HG03025 (cell line): ENCODE measurements at regions not wholly inside any gene's neighbourhood (a gene's known extent, or its start where the extent isn't known, plus 50 kb on each side); places are given as distances from the start of the nearest gene placed in this dataset.
"Not testable (repeated sequence)": the region's sequence is repeated elsewhere in the genome, so short reads cannot be mapped to it uniquely, and the experiment has no call there.

Experiments
- ATAC-seq: cut with Tn5 transposase; IDR thresholded peaks from one replicate; pipeline ENCODE4 v1.9.1; 2021; ENCODE audit warnings: mild to moderate bottlenecking, moderate library complexity; ENCODE audit not compliant: unreplicated experiment, low FRiP score

DNA sequence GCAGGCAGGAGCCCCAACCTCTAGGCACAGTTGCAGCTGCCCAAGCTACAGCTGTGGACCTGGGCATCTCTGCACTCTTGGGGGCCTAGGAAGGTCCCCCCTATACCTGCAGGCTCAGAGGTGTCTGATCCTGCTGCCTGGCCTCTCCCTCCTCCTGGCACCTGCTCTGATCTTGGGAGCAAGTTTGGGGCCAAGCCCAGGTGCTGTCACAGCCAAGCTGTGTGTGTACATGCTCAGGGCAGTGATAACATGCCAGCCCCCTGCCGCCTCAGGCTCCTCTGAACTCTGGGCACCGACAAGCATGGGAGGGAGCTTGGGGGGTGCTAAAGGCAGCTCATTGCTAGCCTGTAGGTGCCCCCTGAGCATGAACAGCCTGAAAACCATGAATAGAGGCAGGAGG is 829.6 kb upstream of the VRK2 start:
- no peak for ATAC-seq

DNA sequence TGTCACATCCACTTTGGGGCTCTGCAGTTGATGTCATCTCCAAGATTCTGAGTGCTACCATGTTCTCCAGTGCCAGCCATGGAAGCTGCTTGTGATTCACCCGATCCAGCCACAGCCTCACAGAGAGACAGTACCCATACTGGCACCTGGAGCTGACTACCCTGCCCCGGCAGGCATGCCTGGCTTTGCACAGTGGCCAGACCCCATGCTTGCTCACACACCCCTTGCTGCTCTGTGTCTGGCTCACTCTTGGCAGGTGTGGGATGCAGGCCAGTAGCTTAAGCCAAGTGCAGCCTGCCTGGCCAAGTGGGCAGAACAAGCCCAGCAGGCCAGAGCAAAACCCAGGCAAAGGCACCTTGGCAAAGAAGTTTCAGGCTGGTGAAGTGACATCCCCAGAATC is 828.4 kb upstream of the VRK2 start:
- ATAC-seq, result no peak

DNA sequence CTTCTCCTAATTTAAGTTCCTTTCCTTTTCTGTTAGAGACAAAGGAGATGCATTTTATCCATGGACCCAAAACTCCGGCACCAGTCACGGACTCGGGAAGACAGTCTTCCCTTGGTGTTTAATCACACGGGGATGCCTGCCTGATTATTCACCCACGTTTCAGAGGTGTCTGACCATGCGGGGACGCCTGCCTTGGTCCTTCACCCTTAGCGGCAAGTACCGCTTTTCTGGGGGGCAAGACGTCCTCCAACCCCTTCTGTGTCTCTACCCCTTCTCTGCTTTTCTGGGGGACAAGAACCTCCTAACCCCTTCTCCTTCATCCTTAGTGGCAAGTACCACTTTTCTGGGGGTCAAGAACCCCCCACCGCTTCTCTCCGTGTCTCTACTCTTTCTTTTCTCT is 816.9 kb upstream of the VRK2 start:
- ATAC-seq, result not testable (repeated sequence)

DNA sequence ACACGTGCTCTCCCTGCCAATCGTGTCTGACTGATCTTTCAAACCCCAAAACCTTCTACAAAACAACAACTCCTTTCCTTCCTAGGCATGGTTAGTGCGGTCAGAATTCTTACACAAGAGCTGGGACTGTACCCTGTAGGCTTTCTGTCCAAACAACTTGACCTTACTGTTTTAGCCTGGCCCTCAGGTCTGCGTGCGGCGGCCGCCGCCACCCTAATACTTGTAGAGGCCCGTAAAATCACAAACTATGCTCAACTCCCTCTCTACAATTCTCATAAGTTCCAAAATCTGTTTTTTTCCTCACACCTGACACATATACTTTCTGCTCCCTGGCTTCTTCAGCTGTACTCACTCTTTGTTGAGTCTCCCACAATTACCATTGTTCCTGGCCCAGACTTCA is 814.3 kb upstream of the VRK2 start:
- ATAC-seq, result not testable (repeated sequence)

DNA sequence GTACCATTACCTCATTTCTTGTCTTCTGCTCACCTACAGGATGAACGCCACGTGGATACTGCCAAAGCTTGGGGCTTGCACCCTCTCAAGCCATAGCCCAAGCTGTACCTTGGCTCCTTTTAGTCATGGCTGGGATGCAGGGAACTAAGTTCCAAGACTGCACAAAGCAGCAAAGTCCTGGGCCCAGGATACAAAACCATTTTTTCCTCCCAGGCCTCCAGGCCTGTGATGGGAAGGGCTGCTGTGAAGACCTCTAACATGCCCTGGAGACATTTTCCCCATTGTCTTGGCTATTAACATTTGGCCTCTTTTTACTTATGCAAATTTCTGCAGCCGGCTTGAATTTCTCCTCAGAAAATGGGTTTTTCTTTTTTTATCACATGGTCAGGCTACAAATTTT is 795.1 kb upstream of the VRK2 start:
- ATAC-seq, result not testable (repeated sequence)

DNA sequence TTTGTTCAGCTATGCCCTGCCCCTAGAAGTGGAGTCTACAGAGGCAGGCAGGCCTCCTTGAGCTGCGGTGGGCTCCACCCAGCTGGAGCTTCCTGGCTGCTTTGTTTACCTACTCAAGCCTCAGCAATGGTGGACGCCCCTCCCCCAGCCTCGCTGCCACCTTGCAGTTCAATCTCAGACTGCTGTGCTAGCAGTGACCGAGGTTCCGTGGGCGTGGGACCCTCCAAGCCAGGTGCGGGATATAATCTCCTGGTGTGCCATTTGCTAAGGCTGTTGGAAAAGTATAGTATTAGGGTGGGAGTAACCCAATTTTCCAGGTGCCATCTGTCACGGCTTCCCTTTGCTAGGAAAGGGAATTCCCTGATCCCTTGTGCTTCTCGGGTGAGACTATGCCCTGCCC is 770.2 kb upstream of the VRK2 start:
- not testable (repeated sequence) for ATAC-seq

DNA sequence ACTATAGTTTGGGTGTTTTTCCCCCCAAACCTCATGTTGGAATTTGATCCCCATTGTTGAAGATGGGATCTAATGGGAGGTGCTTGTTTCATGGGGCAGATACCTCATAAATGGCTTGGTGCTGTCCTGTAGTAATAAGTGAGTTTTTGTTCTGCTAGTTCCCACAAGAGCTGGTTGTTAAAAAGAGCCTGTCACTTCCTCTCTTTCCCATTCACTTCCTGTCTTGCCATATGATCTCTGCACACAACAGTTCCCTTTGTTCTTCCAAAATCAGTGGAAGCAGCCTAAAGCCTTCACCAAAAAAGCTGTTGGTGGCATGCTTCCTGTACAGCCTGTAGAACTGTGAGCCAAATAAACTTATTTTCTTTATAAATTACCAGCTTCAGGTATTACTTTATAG is 768.2 kb upstream of the VRK2 start:
- no peak for ATAC-seq

DNA sequence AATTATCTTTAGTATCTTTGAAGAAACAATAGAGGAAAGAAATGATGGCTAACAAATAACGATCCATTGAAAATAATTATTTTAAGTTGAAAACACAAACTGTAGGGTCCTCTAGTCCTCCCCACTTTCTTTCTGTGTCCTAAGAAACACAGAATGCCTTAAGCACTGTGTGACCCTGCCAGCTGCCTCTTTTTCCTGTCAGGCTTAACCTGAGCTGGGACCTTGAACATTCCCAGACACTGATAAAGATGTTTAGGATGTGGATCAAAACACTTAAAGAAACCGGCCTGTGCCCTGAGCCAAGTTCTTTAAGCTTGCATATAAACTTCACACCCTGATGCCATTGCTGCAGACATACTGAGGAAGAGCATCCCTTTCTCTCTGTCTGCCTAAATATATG is 755.4 kb upstream of the VRK2 start:
- ATAC-seq, result no peak

DNA sequence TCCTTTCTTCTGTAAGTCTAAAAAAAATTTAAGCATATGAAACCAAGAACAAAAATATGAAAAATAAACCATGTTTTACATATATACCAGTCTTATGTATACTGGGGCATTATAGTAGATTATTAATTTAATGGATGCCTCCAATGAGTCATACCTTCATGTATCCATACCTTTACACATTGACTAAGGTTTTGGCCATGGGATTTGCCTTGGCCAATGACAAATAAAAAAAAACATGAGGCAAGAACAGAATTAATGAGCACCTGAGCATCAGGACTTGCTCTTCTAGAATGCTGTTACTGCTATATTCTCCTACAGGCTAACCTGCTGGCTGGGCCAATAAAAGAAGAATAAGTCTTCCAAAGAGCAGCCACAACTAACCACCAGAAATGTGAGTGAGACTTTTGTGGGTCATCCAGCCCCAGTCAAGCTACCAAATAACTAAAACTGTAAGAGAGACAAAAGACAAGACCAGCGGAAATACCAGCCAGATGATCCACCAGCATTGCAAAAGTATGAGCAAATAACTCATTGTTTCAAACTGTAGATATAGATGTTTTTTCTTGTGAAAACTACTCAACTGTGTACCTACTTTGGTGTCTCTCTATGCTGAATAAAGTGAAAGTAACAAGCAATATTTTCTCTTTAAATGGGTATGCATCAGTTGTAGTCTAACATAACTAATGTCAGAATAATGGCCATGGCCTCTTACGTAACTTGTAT is 749.6 kb upstream of the VRK2 start:
- no peak for ATAC-seq

DNA sequence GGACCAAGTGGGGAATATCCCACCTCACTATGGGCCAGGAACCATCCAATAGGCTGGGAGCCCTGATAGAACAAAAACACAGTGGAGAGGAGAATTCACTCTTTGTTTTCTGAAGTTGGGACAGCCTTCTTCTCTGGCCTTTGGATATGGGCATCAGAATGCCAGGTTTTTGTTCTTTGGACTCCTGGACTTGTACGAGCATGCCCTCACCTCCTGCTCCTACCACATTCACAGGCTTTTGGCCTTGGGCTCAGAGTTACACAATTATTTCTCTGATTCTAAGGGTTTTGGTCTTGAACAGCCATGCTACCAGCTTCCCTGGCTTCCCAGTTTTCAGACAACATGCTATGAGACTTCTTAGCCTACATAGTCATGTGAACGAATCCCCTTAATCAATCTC is 732.9 kb upstream of the VRK2 start:
- ATAC-seq, result no peak

DNA sequence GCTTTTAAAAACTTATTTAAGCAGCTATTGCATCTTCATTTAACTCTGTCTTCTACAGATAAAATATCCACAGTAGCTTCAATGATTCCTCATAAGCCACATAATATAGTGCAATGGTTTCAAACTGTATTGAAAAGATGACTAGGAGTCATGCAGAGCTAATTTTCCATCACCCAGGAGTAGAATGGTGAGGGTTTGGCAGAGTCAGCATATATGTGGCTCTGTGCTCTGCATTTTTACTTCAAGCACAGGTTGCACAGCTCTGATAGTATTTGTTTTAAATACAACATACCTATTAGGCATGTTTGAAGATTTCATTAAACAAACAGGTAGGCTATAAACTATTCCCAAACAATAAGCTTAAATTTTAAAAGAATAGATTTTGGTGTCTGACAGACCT is 731.9 kb upstream of the VRK2 start:
- ATAC-seq, result no peak

DNA sequence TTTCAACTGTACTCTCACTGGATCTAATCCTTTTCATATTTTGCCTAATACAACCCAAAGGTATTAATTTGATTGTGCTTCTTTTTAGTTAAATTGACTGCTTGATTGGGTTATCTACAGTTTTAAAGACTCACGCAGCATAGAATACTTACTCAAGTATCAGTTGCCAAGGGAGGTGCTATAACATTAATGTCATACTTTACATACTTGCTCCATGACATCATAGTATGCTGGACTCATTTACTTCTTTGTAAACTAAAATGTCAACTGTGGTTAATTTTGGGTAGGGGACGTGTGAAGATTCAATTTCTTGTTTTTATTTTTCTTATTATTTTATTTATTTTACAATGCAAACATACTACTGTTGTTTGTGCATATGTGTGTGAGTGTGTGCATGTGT is 716.2 kb upstream of the VRK2 start:
- no peak for ATAC-seq

DNA sequence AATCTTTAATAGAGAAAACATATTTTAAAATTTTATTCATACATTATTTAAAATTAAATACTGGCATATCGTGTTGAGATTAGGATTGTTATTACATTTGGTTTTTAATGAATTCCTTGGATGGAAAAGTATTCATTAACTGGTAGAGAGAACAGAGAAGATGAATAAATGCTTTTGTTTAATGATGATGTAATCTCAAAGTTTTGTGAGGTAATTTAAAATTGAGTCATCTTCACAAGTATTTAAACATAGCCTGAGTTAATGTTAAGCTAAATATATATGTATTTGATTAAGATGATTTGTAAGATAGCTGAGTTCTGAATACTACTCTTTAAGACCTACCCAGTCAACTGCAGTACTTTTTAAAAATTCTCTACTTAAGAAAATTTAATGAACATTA is 713.4 kb upstream of the VRK2 start:
- no peak for ATAC-seq

DNA sequence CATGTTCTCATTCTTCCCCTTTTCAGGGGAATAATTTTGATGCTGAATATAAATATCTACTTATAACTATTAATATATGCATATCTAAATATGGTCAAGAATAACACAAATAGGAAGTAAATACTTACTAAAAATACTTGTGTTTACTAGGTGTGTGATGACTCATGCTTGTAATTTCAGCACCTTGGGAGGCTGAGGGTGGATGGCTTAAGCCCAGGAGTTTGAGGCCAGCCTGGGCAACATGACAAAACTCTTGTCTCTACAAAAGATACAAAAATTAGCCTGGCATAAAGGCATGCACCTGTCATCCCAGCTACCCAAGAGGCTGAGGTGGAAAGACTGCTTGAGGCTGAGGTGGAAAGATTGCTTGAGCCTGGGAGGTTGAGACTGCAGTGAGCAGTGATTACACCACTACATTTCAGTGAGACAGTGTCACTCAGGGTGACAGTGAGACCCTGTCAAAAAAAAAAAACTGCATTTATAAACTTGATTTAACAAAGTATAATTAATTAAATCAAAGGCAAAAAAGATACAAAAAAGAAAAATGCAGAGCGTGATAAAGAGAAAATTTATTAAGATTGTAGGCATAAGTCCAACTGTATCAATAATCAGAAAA is 703.1 kb upstream of the VRK2 start:
- ATAC-seq, result no peak

DNA sequence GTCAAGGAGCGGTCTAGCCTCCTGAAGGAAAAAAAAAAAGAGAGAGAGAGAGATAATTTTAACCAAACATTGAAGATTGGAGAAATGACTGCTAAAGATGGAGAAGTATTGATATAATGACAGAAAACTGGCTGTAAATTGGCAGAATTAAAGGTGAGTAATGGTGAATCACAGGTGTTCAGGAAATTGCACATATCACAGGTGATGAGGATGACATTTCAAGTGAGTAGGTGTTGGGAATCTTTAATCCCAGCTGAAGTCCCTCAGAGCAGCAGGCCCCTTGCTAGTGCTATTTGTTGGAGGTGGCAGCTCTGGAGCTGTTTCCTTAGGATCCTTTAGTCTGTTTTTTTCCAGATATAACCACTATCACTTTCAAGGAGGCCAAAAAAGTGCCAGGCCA is 678.4 kb upstream of the VRK2 start:
- no peak for ATAC-seq

DNA sequence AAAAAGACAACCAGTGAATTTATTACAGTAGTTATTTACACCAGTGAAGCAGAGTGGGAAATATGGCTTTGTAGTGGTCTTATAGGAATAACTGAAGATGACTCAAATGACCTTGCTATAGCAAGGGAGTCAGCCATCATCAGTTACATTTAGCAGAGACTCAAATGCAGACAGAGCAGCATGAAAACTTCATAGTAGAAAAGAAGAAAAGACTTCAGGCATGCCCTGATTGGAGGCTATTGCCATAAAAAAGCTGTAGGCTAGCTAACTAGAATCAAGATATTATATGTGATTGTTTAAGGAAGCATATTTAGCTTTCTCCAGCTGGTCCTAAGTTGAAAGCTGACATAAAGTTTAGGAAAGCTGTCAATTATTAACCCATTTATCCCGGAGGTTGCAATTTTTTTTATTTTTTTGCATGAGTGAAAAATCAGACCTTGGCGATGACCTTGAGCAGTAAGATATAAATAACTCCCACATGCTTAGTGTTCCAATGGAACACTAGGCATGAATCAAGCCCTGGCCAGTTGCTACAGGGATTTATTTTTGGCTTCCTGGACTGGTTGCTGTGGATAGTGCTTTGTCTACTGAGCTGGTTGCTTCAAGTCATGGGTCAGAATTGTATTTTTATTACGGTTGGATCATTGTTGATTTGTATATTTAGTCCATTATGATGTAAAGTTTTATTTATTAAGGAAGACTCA is 675.6 kb upstream of the VRK2 start:
- no peak for ATAC-seq

DNA sequence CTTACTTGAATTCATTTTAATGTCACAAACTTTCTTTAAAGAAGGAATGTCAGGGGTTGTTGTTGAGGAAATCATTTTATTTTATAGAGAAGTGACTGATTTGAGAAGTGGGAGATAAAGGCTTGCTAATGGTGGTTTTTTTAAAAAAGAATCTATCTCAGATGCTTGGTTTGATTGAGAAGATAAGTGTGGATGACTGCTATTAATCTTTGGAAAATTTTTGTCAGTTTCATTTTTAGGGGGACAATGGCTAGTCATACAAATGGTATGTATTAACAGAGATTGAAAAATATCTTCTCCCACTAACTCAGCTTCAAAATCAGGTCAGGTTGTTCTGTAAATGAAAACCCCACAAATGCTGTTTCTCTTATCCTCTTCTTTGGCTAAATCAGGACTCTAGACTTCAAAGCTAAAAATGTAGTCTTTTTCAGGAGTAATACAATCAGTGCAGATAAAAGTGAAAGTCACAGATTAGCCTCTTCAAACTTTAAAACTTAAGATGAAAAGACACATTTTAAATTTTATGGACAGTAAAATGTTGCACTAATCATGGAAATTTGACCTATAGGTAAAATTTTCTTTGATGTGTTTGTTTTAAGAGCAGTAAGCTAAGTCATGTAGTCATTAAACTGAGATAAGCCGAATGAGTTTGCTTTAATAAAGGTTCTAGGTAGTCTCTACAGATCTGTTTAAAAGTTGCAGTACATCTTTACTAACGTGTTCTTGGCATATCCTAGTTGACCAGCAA is 674.2 kb upstream of the VRK2 start:
- ATAC-seq, result no peak

DNA sequence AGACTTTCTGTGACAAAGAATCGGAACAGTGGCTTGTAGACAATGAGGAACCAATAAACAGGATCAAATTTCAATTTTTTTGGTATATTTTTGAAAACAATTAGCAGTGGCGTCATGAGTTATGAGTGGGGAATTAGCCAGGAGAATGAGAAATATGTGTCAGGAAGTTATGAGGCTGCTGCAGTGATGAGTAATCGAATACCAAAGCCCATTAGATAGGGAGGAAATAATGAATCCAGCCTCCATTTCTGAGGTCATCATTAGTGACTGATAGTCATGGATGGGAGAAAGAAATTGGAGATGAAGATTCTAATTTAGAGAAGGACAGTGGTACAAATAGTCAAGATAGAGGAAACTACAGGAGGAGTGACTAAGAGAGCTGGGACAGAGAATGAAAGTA is 673.1 kb upstream of the VRK2 start:
- ATAC-seq, result no peak

DNA sequence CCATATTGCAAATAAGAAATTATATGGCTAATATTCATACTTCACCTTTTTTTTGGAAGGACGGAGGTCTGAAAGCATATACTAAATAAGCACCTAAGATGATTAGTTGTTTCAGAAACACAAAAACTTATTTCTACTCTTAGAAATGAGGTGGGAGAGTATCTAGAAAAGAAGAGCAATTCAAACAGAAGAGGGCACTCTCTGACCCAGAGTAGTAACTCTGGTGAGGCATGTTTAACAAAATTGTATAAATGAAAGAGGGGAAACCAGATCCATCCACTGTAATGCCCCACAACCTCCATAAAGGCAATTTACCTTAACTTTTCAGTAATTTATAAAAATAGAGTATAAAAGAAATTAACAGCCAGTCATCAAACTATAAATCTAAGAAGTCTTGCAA is 669.6 kb upstream of the VRK2 start:
- ATAC-seq, result no peak

DNA sequence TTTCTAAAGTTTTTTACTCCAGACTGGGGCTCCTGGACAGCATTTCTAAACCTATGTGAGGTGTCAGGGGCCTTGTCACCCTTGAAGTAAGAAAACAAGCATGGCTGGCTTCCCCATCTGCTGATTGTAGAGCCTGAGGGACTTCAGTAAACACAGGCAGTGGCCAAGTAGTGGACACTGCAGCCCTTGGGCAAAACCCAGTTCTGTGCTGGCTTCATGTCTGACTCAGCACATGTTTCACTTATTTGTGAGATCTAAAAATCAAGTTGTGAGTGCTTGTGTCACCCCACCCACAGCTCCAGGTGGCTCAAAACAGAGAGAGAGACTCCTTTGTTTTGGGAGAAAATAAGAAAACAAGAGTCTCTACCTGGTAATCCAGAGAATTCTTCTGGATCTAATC is 660.3 kb upstream of the VRK2 start:
- no peak for ATAC-seq

DNA sequence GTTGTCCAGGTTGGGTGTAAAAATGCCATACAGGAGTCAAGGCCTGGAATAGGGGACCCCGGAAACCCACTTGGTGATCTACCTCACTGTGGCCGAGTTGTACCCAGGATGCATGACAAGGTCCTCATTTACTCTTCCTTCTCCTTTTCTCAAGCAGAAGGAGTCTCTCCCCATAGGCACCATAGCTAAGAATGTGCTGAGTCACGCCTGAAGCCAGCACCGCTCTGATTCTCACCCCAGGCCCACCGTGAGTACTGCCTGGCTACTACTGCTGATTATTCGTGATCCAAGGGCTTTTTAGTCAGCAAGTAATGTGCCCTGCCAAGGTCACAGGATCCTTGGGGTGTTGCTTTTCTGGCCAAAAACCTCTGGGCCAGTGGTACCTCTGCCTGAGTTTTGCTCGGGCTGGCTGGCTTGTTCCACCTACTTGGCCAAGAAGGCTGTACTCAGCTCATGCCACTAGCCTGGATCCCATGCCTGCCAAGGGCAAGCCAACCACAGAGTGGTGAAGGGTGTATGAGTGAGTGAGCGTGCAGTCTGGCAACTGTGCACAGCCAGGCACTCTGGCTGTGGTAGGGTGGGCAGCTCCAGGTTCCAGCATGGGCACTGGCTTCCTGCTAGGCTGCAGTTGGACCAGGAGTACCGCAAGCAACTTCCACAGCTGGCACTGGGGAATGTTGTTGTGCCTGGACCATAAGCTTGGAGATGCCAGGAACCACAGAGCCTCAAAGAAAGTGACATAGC is 650.1 kb upstream of the VRK2 start:
- ATAC-seq, result no peak
